Keratinocyte (primary cell): ENCODE measurements at regions not wholly inside any gene's neighbourhood (a gene's known extent, or its start where the extent isn't known, plus 50 kb on each side); places are given as distances from the start of the nearest gene placed in this dataset.

Source experiments
- CTCF ChIP-seq, 3 experiments: IDR thresholded peaks in 1 of 3; conservative IDR thresholded peaks in 1 of 3; optimal IDR thresholded peaks in 1 of 3; 2 replicates in 2 of 3; 3 replicates in 1 of 3; pipeline versions ENCODE3 to v1.5.1; 2011; ENCODE audit warnings: low read length in 3 of 3, mild to moderate bottlenecking in 3 of 3, moderate library complexity in 2 of 3, control low read depth in 1 of 3, inconsistent platforms in 1 of 3; ENCODE audit not compliant: insufficient read depth in 2 of 3; ENCODE audit errors: extremely low read depth in 1 of 3
- EZH2 ChIP-seq: IDR thresholded peaks from one replicate; pipeline ENCODE4 v1.6.1; 2012; ENCODE audit warnings: inconsistent platforms, mild to moderate bottlenecking, low read length, moderate library complexity

- TF ChIP-seq CTCF (optimal IDR thresholded peaks at IDR 0.05 in 1 of 3, IDR thresholded peaks at IDR 0.05 in 1 of 3, conservative IDR thresholded peaks at IDR 0.05 in 1 of 3; ENCODE audit: extremely low read depth in 1 of 3, insufficient read depth in 2 of 3, low read length in 3 of 3), result no peak
- no peak for TF ChIP-seq EZH2
These were observed 386.3 kb upstream of the MEIS1 start for GRCh38 chr2:66048667-66049066.
